ENCODE measurements at regions not wholly inside any gene's neighbourhood (a gene's known extent, or its start where the extent isn't known, plus 50 kb on each side); places are given as distances from the start of the nearest gene placed in this dataset.
"Not testable (repeated sequence)": the region's sequence is repeated elsewhere in the genome, so short reads cannot be mapped to it uniquely, and the experiment has no call there.

GRCh38 chr11:122604621-122605020 is 50.9 kb upstream of the UBASH3B start:
- DNase-seq, result no peak

- no peak for DNase-seq
Measured at GRCh38 chr11:122601141-122602125, 54.1 kb upstream of the UBASH3B start.

- DNase-seq, result no peak
Measured at GRCh38 chr11:122600290-122600689, 55.2 kb upstream of the UBASH3B start.

- no peak for DNase-seq
Measured at GRCh38 chr11:122599434-122599833, 56.1 kb upstream of the UBASH3B start.

GRCh38 chr11:122598971-122599370 is 56.6 kb upstream of the UBASH3B start:
- no peak for DNase-seq

GRCh38 chr11:122597511-122597910 is 58.0 kb upstream of the UBASH3B start:
- DNase-seq, result no peak

- DNase-seq, result no peak
Measured at GRCh38 chr11:122594986-122595645, 60.4 kb upstream of the UBASH3B start.

GRCh38 chr11:122593473-122594420 is 61.8 kb upstream of the UBASH3B start:
- DNase-seq, result no peak

GRCh38 chr11:122592641-122593040 is 62.9 kb upstream of the UBASH3B start:
- DNase-seq, result no peak

- DNase-seq, result no peak
Measured at GRCh38 chr11:122584670-122585069, 70.9 kb upstream of the UBASH3B start.

- DNase-seq, result not testable (repeated sequence)
Measured at GRCh38 chr11:122580071-122580470, 75.5 kb upstream of the UBASH3B start.

GRCh38 chr11:122578171-122578825 is 77.2 kb upstream of the UBASH3B start:
- DNase-seq, result no peak

- no peak for DNase-seq
Measured at GRCh38 chr11:122572592-122572991, 82.9 kb upstream of the UBASH3B start.

GRCh38 chr11:122563761-122564160 is 91.8 kb upstream of the UBASH3B start:
- DNase-seq, result no peak

GRCh38 chr11:122559734-122560382 is 95.7 kb upstream of the UBASH3B start:
- no peak for DNase-seq

- DNase-seq, result not testable (repeated sequence)
Measured at GRCh38 chr11:122559218-122559617, 96.3 kb upstream of the UBASH3B start.

GRCh38 chr11:122557163-122557562 is 98.4 kb upstream of the UBASH3B start:
- DNase-seq, result not testable (repeated sequence)

GRCh38 chr11:122556605-122557004 is 98.9 kb upstream of the UBASH3B start:
- peak; percentile 10 to 13 for DNase-seq

GRCh38 chr11:122538060-122538459 is 117.5 kb upstream of the UBASH3B start:
- no peak for DNase-seq

GRCh38 chr11:122524898-122525297 is 130.6 kb upstream of the UBASH3B start:
- no peak for DNase-seq

Data from stimulated activated CD4-positive, alpha-beta T cell treated with anti-CD3 and anti-CD28 coated beads, Interleukin-2, amount 100 ng/mL, for 48 hours (primary cell).